ENCODE measurements at regions not wholly inside any gene's neighbourhood (a gene's known extent, or its start where the extent isn't known, plus 50 kb on each side); places are given as distances from the start of the nearest gene placed in this dataset.

GRCh38 chr1:64388336-64388735 lies 81.6 kb upstream of the CACHD1 start:
- no peak for TF ChIP-seq CTCF (IDR thresholded peaks at IDR 0.05)
- TF ChIP-seq POLR2AphosphoS5 (IDR thresholded peaks at IDR 0.05) = no peak
- no peak for TF ChIP-seq POLR2A (IDR thresholded peaks at IDR 0.05)
- no peak for TF ChIP-seq EP300 (IDR thresholded peaks at IDR 0.05)

Measured in stomach (tissue), 4 donors.